ENCODE measurements at regions not wholly inside any gene's neighbourhood (a gene's known extent, or its start where the extent isn't known, plus 50 kb on each side); places are given as distances from the start of the nearest gene placed in this dataset.

DNA sequence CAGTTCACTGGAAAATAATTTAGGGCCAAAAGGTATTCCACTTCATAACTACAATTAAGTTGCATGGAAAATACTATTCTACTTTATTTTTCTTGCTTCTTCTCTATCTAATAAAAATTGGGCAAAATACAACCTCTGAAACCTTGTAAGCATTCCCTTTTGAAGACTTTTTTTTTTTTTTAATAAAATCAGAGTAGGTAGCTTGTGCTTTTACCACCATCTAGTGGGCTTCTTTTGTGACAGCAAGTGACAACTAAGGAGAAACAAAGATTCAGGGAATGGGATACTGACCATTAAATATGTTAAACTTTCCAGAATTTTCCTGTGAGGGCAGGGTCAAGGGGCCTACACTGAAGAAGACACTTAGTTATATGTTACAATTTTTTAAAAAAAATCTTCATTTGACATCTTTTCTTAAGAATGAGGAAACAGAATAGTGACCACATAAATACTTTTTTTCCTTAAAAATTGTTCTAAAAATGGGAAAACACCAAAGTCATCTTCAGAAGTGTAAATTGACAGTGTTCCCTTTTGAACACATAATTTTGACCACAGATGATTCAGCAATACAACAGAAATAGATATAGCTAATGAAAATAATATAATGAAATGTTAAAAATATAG is 1183.2 kb upstream of the ACVR2A start:
- H3K36me3 Mint-ChIP-seq (ENCODE audit: low read depth), result no peaks in the 10 kb centered on the region
- TF ChIP-seq, protein P1, sequence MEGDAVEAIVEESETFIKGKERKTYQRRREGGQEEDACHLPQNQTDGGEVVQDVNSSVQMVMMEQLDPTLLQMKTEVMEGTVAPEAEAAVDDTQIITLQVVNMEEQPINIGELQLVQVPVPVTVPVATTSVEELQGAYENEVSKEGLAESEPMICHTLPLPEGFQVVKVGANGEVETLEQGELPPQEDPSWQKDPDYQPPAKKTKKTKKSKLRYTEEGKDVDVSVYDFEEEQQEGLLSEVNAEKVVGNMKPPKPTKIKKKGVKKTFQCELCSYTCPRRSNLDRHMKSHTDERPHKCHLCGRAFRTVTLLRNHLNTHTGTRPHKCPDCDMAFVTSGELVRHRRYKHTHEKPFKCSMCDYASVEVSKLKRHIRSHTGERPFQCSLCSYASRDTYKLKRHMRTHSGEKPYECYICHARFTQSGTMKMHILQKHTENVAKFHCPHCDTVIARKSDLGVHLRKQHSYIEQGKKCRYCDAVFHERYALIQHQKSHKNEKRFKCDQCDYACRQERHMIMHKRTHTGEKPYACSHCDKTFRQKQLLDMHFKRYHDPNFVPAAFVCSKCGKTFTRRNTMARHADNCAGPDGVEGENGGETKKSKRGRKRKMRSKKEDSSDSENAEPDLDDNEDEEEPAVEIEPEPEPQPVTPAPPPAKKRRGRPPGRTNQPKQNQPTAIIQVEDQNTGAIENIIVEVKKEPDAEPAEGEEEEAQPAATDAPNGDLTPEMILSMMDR (IDR thresholded peaks at IDR 0.05), result peak; percentile 95
- H3K9me3 Mint-ChIP-seq (ENCODE audit: low read depth), result peaks cover 4% of the 10 kb centered on the region
- H3K4me1 Mint-ChIP-seq (ENCODE audit: low read depth), result peaks cover 4% of the 10 kb centered on the region
- no peak for DNase-seq (ENCODE audit: low spot score)
- H3K27me3 Mint-ChIP-seq (ENCODE audit: low read depth), result no peaks in the 10 kb centered on the region
- no peak overlapping the region for H3K27ac Mint-ChIP-seq (ENCODE audit: unreplicated experiment)
- H3K4me3 Mint-ChIP-seq (ENCODE audit: unreplicated experiment), result no peak overlapping the region

DNA sequence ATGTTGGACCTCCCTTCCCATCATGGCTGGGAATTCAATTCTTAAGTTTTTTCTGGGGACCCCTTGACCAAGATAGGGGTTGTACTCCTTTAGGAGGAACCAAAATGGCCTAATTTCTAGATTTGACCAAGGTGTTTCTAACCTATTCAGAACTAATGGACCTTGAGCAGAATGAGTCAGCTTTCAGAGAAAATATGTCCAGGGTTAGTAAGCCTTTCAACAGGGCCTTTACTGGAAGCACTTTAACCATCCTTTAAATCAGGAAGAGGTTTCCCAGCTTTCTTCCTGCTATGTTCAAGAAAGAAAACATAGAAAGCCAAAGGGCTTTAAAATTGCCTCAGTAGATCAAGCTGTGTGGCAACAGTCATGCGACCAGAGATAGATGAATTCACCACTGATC is 1184.9 kb upstream of the ACVR2A start:
- no peak for DNase-seq (ENCODE audit: low spot score)
- H3K27ac Mint-ChIP-seq (ENCODE audit: unreplicated experiment), result no peak overlapping the region
- no peaks in the 10 kb centered on the region for H3K27me3 Mint-ChIP-seq (ENCODE audit: low read depth)
- no peaks in the 10 kb centered on the region for H3K36me3 Mint-ChIP-seq (ENCODE audit: low read depth)
- no peak overlapping the region for H3K4me3 Mint-ChIP-seq (ENCODE audit: unreplicated experiment)
- H3K4me1 Mint-ChIP-seq (ENCODE audit: low read depth), result peaks cover 4% of the 10 kb centered on the region
- H3K9me3 Mint-ChIP-seq (ENCODE audit: low read depth), result peaks cover 4% of the 10 kb centered on the region
- TF ChIP-seq, protein P1 (IDR thresholded peaks at IDR 0.05), result no peak

DNA sequence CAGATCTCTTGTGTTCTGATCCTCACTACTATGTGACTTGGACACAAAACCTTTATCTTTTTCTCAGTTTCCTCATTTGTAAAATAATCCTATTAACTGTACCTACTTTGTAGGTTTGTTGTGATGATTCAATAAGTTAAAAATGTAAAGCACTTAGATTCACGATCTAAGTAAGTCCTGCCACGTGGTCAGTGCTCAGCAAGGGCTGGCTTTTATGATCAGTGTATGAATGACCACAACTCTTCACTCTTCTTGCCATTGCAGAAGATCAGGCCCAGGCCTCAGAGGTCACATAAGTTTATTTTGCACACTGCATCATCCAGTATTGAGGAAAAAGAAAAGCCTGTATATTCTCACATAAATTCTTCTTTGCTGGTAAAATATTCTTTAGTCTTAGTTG is 1192.5 kb upstream of the ACVR2A start:
- no peak overlapping the region for H3K27ac Mint-ChIP-seq (ENCODE audit: unreplicated experiment)
- H3K27me3 Mint-ChIP-seq (ENCODE audit: low read depth), result no peaks in the 10 kb centered on the region
- no peak overlapping the region for H3K4me3 Mint-ChIP-seq (ENCODE audit: unreplicated experiment)
- TF ChIP-seq, protein P1 (IDR thresholded peaks at IDR 0.05), result no peak
- no peaks in the 10 kb centered on the region for H3K36me3 Mint-ChIP-seq (ENCODE audit: low read depth)
- no peak for DNase-seq (ENCODE audit: low spot score)
- H3K9me3 Mint-ChIP-seq (ENCODE audit: low read depth), result peaks cover 16% of the 10 kb centered on the region
- H3K4me1 Mint-ChIP-seq (ENCODE audit: low read depth), result no peaks in the 10 kb centered on the region

DNA sequence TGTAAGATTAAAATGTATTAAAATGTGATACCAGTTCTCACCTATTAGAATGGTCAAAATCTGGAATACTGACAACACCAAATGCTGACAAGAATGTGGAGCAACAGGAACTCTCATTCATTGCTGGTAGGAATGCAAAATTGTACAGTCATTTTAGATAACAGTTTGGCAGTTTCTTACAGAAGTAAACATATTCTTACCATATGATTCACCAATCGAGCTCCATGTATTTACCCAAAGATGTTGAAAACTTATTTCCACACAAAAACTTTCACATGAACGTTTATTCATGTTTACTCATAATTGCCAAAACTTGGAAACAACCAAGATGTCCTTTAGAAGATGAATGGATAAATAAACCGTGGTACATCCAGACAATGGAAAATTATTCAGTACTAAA is 1193.5 kb upstream of the ACVR2A start:
- Mint-ChIP-seq H3K4me3 (ENCODE audit: unreplicated experiment) (no peak overlapping the region), H3K9me3 (ENCODE audit: low read depth) (peaks cover 12% of the 10 kb centered on the region), H3K36me3 (ENCODE audit: low read depth) (no peaks in the 10 kb centered on the region), H3K27me3 (ENCODE audit: low read depth) (no peaks in the 10 kb centered on the region), H3K4me1 (ENCODE audit: low read depth) (no peaks in the 10 kb centered on the region), H3K27ac (ENCODE audit: unreplicated experiment) (no peak overlapping the region)
- TF ChIP-seq, protein P1 (IDR thresholded peaks at IDR 0.05), result no peak
- DNase-seq (ENCODE audit: low spot score), result no peak

DNA sequence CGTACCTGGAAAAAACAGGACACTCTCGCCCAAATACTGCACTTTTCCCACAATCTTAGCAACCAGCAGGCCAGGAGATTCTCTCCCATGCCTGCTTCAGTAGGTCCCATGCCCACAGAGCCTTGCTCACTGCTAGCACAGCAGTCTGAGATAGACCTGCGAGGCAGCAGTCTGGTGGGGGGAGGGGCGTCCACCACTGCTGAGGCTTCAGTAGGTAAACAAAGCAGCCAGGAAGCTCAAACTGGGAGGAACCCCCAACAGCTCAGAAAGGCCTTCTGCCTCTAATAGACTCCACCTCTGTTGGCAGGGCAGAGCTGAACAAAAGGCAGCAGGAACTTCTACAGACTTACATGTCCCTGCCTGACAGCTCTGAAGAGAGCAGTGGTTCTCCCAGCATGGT is 1202.8 kb upstream of the ACVR2A start:
- Mint-ChIP-seq H3K9me3 (ENCODE audit: low read depth) (peaks cover 25% of the 10 kb centered on the region), H3K4me3 (ENCODE audit: unreplicated experiment) (no peak overlapping the region), H3K4me1 (ENCODE audit: low read depth) (no peaks in the 10 kb centered on the region), H3K27ac (ENCODE audit: unreplicated experiment) (no peak overlapping the region), H3K27me3 (ENCODE audit: low read depth) (no peaks in the 10 kb centered on the region), H3K36me3 (ENCODE audit: low read depth) (peaks cover 10% of the 10 kb centered on the region)
- no peak for DNase-seq (ENCODE audit: low spot score)
- TF ChIP-seq, protein P1 (IDR thresholded peaks at IDR 0.05), result no peak
